GM18870 (cell line): ENCODE measurements at regions not wholly inside any gene's neighbourhood (a gene's known extent, or its start where the extent isn't known, plus 50 kb on each side); places are given as distances from the start of the nearest gene placed in this dataset.
A peak's percentile ranks its signal among the peaks of the same experiment; 100 is the strongest.

ENCODE experiments used
- ATAC-seq: cut with Tn5 transposase; IDR thresholded peaks from one replicate; pipeline ENCODE4 v1.9.1; 2021; ENCODE audit warnings: moderate library complexity; ENCODE audit not compliant: unreplicated experiment

DNA sequence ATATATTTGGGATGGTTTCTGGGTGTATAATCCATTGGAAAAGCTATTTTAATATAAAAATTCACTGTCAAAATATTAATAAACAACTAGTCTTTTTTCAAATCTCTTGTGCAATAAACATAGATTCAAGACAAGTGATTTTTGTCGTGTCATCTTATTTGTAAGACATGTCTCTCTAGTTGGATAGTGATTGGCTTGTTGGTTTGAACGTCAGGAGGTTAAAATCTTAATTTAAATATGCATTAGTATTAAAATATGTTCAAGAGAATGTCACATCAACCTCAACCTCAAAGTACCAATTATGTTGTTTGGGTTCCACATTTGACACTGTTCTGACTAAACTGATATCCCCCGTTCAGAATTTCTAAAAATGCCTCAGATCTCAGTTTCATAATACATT is 287.6 kb downstream of the CASP12 start:
- ATAC-seq, result no peak

DNA sequence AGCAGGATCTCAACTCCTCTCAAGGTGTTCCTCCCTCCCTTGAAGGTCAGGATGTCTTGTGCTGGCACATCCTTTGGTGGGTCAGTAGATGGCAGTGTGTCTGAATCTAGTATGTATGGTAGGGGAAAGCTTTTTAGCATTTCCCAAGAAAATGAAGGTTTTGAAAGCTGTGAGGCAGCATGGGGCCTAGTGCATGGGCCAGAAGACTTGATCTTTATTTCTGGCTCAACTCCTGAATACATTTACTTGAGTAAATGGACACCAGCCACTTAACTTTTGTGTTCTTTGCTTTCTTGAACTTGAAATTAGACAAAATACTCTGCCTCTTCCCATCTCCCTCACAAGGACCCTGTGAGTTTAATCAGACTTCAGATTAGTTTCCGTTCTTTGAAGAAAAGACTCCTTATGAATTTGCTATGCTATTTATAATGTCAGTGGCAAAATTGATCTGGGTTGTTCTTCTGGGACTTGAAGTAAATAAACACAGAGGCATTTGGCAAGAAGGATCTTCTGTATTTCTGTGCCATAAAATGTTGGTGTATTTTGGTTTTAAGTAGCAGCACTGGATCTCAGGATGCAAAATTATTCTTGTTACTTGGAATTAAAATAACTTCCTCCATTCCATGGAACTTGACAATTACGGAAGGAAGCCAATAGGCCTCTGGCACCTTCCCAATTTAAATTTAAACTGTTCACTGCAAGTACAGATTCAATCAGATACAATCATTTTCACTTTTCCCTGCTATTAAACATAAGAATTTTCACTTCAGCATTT is 288.8 kb downstream of the CASP12 start:
- peak; percentile 91 for ATAC-seq

DNA sequence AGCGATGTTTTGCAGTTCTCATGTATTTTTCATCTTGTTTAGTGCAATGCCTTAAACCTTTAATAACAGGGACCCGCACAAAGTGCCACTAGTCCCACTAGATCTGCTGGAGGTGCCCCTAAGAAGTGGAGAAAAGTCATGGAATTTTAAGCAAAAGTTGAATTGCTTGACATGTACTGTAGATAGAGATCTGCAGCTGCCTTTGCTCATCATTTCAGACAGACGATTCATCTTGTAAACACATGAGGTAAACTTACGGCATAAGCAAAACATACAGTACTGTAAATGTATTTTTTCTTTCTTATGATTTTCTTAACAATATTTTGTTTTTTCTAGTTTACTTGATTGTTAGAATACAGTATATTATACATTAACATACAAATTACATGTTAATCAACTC is 295.6 kb downstream of the CASP12 start:
- ATAC-seq, result no peak

DNA sequence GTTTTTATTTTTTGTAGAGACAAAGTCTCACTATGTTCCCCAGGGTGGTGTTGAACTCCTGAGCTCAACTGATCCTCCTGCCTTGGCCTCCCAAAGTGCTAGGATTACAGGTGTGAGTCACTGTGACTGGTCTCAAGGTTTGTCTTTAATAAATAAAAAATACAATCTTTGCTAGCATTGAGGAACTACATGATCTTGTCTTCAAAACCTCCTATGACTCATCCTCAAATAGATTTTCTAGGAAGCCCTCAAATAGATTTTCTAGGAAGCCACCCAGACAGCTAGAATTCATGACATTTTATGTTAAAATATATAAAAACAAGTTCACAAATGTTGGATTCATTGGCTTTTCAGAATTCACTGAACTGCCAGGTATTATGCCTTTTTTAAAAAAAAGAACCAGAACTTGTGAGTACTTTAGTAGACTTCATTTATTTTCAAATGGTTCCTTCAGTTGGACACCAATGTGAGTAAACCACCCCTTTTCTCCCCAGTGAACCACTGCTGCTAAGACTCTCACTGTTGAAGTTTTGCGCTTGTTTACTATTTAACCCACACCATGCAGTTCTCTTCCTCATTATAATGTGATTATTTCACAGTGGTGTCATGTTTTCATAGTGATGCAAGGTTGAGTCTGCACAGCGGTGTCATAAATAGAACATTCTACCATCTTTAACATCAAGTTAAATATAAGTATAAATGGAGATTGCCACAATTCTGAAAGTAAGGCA is 303.9 kb downstream of the CASP12 start:
- ATAC-seq, result no peak

DNA sequence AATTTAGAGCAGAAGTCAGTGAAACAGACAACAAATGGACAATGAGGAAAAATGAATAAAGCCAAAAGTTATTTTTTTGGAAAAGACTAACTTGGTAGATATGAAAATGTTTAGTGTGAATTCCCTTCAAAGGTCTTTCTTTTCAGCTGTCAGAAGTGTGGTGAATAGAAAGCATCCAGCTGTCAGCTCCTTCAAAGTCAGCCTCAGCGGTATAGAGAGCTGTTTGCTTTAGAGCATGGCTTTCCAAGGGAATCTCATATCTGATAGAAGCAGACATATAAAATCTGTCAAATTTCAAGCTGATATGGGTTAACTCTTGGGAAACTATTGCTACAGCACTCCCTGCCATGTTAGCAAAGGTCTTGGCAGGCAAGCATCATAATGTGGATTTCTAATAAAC is 309.3 kb downstream of the CASP12 start:
- no peak for ATAC-seq

DNA sequence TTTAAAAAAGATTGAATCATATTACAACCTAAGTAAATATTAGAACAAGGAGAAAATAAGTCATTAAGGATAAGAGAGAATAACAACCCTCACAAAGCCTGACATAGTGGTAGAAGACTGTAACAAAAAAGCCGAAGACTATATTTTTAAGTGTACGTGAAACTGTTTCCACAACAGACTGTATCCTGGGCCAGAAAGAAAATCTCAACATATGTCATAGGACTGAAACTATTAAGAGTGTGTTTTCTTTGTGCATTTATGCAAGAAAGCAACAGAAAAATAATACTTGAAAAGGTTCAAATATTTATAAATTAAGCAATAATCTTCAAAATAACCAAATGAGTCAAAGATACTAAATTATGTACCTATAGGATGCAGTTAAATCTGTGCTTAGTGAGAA is 309.8 kb downstream of the CASP12 start:
- ATAC-seq, result no peak

DNA sequence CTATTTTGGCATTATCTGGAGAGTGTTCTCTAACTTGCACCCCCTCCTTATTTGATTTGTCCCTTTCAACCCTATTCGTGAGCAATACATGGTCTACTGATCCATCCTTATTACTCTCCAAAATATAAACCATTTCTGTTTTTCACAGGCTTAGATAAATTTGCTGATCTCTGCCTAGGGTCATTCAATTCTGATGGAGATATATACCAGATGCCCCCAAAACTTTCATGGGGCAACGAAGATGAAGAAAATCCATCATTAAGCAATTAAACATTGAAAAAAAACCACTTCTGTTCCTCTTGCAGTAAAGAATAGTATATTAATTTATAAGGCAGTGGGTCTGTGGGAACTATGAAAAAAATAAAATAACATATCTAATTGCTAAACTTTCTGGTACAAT is 313.4 kb downstream of the CASP12 start:
- ATAC-seq, result no peak

DNA sequence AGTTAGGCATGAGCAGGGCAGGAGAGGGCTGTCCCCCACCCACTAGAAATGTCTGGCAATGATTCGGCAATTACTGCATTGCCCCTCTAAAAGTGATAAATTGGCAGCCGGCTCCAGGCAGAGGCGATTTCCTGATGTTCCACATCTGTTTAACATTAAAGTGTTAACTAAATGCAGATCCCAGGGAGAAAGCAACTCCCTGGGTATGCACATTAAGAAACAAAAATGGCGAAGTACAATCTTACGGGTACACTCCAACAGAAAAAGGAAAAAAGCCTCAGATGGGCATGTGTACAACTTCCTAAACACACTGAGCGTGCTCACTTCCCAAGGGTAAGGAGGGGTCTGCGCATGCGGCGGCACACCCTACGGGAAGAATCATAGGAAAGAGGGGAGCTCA is 314.4 kb downstream of the CASP12 start:
- ATAC-seq, result no peak

DNA sequence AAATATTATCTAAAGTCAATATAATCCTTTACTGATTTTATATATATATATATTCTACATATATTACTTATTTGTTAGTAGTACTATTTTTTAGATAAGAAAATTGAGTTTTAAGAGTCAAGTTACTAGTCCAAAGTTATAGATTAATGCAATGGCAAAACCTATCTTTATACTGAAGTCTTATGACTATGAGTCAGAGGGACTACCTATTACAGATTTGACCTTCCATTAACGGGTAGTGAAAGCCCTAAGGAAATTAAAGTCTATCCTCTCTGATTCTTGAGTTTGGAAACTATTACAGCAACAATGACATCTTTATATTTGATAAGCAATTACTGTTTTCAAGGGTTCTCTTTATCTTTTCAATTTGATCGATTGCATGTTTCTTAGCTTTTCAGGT is 315.8 kb downstream of the CASP12 start:
- no peak for ATAC-seq

DNA sequence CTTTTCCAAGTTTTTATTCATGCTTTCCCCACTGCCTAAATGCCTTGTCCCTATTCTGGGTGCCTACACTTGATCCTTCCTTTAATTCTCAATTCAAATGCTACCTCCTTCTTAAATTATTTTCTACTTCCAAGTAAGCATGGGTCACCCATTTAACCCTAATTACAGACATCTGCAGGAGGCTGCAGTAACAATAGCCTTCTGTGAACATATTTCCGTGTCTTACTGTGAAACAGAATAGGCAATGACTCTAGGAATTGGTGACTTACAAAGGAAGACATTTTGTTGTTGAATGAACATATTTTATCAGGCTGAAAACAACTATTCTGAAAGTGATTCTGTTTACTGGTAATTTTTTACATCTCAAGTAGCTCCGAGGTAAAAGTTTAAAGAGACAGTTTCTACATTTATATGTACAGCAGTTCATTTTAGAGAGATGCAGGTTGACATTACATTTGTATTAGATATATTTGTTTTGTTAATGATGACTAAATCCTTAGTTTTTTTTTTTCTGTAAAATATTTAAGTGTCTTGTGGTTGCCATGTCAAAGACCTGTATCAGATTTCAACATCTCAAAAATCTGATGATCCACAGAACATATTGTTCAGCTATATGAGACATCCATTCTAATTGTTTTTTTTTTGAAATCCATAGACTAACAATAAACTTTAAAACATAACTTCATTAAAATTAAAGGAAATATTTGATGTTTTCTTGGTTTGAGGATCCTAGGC is 316.8 kb downstream of the CASP12 start:
- ATAC-seq, result no peak

DNA sequence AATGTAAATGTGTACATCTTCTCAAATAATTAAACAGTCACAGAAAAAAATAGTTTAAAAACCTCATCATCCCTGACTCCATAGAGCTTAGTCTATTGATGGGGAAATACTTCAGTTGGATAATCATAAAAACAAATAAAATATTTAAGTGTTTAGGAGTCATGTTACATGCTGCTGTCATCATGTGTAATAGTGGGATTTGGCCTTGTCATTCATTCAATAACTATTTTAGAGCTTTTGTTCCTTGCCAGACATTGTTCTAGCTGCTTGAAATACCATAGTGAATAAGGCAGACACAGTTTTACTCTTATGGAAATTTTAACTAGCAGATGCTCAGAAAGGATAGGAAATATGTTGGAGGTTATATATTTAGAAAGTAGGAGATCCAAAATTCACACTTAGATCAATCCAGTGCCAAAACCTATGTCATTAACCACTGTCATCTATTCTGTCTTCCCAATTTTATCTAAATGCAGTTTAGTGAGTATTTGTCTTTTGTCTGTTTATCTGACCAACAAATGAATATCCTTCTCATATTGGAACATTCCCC is 324.7 kb downstream of the CASP12 start:
- ATAC-seq, result no peak

DNA sequence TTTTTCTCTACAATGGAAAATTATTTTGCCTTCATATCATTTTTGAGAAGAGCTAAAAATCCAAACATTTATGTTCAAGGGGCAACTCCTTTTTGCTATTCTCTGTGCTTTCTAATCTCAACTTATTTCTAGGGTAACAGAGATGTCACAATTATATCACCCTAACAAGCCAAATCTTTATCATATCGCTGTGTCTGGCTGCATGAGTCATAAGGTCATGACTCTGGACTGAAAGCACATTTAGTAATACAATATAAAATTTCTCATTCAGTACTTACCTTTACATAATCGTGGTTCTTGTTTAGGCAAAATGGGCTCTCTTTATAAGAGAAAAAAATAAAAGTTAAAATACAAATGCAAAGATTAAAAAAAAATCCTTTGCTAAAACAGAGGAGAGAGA is 326.0 kb downstream of the CASP12 start:
- ATAC-seq, result no peak

DNA sequence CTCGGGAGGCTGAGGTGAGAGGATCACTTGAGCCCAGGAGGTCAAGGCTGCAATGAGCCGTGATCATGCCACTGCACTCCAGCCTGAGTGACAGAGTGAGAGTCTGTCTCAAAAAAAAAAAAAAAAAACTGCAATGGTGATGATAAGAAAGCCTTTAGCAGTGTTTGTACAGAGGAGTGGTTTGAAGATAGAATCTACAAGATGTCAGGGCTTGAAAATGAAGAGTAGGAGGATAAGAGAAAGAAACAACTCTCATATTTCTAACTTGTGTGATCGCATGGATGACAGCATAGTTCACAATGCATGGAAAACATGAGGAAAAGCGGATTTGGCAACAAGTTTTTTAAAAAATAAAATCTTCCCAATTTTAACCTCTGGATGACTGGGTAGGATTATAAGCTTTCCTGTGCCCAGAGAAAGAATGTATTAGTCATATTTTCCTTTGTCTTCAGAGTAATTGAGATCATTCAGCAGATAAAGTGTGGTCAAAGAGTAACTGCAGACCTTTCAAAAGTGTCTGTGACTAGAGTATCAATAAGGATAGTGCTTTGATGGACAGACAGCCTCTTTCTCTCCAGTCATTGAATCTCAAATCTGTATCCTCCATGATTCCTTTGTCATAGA is 328.1 kb downstream of the CASP12 start:
- ATAC-seq, result no peak

DNA sequence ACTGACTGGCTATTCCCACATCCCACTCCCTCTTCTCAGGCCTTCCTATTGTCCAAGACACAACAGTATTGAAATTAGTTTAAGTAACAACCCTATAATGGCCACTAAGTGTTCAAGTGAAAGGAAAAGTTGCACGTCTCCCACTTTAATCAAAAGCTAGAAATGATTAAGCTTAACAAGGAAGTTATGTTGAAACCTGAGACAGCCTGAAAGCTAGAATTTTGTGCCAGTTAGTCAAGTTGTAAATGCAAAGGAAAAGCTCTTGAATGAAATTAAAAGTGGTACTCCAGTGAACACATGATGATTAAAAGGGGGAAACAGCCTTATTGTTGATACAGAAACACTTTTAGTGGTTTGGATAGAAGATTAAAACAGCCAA is 332.7 kb downstream of the CASP12 start:
- no peak for ATAC-seq

DNA sequence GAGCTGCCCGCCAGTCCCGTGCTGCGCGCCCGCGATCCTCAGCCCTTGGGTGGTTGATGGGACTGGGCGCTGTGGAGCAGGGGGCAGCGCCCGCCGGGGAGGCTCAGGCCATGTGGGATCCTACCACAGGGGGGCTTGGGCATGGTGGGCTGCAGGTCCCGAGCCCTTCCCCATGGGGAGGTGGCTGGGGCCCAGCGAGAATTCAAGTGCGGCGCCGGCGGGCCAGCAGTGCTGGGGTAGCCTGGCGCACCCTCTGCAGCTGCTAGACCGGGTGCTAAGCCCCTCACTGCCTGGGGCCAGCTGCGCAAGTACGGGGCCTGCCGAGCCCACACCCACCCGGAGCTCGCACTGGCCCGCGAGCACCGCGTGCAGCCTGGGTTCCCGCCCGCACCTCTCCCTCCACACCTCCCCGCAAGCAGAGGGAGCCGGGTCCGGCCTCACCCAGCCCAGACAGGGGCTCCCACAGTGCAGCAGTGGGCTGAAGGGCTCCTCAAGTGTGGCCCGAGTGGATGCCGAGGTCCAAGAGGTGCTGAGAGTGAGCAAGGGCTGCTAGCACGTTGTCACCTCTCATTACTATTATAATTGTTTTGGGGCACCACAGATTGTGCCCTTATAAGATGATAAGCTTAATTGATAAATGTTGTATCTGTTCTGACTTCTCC is 333.2 kb downstream of the CASP12 start:
- no peak for ATAC-seq

DNA sequence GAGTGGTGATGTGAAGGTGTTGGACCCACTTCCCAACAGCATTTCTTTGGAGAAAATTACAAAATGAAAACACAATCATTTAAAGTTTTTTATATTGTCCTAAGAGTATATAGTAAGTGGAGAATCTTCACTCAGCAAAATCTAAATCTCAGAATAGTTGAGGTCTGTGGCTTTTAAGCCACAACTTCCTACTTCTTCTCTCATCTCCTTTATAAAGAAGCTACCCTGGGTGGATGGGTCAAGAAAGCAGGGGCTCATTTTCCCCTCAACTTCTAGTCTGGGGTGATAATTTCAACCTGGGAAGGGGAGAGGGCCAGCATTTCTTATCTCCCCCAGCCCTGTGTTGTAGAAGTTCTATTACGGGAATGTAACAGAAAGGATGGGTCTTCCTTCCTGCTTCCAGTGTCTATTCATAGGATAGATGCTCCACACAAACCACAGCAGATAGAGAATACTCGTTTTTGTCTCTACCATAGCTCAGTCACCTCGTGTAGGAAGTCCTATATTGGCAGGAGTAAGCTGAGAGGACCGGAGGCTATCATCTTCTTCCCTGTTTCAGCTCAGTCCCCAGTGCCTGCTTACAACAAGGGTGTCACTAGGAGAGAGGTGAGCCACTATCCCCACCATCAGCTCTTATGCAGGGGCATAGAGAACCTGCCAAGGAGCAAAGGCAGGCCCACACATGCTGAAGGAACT is 341.5 kb downstream of the CASP12 start:
- ATAC-seq, result no peak

DNA sequence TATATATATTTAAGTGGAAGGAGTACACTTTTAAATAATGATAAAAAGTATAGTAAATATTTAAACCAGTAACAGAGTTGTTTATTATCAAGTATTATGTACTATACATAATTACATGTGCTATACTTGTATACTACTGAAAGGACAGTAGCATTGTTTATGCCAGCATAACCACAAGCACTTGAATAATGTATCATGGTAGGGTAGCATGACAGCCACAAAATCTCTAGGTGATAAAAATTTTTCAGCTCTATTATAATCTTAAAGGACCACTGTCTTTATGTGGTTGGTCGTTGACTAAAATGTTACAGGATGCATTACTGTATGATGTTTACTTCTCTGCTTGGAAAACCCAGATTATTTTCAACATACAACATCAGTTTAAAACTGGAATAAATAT is 349.2 kb downstream of the CASP12 start:
- ATAC-seq, result no peak

DNA sequence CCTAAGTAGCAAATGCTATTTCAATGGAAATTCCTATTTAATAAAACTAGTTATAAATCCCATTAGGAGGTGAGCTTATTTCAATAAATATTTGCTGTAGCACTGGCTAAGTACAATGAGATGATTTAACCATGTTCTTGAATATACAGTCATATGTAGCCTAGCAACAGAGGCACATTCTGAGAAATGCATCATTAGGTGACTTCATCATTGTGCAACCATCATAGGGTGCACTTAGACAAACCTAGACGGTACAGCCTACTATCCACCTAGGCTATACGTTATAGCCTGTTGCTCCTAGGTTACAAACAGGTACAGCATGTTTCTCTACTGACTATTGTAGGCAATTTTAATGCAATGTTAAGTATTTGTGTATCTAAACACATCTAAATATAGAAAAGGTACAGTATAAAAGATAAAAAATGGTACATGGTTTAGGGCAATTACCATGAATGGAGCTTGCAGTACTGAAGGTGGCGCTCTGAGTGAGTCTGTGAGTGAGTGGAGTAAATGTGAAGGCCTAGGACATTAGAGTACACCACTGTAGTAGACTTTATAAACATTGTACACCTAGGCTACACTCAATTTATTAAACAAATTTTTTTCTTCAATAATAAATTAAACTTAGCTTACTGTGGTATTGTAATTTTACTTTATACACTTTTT is 350.1 kb downstream of the CASP12 start:
- ATAC-seq, result no peak

DNA sequence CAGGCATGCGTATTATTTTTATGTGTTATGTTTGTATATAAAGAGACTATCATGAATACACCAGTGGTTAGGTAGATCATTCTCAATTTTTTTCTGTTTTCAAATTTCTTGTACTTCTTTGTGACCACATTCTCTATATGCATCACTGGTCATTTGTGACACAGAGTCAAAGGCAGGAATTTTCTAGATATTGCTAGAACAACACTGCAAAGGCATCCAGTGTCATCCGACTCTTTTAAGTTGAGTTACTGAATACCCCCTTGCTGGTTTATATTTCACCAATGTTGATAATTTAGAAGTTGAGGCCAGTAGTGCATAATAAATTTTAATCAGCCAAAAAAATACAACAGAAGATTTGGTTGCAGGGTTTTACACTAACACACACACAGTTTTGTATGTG is 351.8 kb downstream of the CASP12 start:
- no peak for ATAC-seq

DNA sequence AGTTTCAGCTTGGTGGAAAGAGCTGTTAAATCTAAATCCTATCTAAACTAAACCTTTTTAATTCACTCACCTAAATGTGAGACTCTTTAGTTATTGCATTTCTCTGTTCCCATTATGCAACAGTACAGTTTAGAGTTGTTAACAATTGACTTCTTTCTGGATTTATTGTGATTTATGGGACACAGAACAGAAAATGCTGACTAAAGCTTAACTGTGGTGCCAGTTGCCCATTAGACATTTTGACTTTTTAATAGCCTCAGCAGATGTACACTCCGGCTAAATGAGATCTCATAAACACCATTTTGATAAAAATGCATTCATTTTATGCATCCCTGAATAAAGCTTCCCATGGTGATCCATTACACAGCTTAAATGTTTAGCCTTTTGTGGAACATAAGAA is 356.6 kb downstream of the CASP12 start:
- ATAC-seq, result no peak
